ENCODE measurements at regions not wholly inside any gene's neighbourhood (a gene's known extent, or its start where the extent isn't known, plus 50 kb on each side); places are given as distances from the start of the nearest gene placed in this dataset.
A peak's percentile ranks its signal among the peaks of the same experiment; 100 is the strongest.

DNA sequence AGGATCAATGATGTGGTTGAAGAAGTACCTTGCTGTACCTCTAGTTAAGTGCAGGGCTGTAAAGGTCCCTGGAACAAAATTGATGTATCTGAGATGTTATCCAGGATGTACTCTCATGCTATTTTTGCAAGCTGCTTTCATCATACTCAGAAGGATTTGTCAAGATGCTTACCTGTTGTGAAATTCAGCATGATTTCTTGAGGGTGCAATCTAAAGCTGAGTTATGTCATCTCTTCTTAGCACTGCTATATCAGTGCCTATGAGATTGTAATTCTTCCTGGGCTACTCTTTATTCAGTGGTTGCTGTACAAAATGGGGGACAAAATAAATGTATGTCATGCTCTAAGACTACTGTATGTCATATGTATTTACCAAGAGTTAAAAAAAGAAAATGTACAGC is 340.7 kb upstream of the LMO3 start:
- no peaks in the 10 kb centered on the region for H3K9me3 ChIP-seq (ENCODE audit: control insufficient read depth, insufficient read depth, low read length)
- no peaks in the 10 kb centered on the region for H3F3A ChIP-seq (ENCODE audit: control insufficient read depth, insufficient read depth)
- H3K27me3 ChIP-seq (ENCODE audit: control insufficient read depth, low read length), result no peaks in the 10 kb centered on the region
- TF ChIP-seq EZH2phosphoT487 (IDR thresholded peaks at IDR 0.05; ENCODE audit: borderline replicate concordance, low read length), result no peak
- TF ChIP-seq, protein P1, sequence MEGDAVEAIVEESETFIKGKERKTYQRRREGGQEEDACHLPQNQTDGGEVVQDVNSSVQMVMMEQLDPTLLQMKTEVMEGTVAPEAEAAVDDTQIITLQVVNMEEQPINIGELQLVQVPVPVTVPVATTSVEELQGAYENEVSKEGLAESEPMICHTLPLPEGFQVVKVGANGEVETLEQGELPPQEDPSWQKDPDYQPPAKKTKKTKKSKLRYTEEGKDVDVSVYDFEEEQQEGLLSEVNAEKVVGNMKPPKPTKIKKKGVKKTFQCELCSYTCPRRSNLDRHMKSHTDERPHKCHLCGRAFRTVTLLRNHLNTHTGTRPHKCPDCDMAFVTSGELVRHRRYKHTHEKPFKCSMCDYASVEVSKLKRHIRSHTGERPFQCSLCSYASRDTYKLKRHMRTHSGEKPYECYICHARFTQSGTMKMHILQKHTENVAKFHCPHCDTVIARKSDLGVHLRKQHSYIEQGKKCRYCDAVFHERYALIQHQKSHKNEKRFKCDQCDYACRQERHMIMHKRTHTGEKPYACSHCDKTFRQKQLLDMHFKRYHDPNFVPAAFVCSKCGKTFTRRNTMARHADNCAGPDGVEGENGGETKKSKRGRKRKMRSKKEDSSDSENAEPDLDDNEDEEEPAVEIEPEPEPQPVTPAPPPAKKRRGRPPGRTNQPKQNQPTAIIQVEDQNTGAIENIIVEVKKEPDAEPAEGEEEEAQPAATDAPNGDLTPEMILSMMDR (IDR thresholded peaks at IDR 0.05; ENCODE audit: low read depth, low read length, poor library complexity, severe bottlenecking), result no peak
- no peaks in the 10 kb centered on the region for H3K36me3 ChIP-seq (ENCODE audit: control insufficient read depth, low read length)
- no peaks in the 10 kb centered on the region for H3K9me2 ChIP-seq (replicated peaks; ENCODE audit: control insufficient read depth, low read length)
- no peak overlapping the region for H3K4me3 ChIP-seq (ENCODE audit: low read length)
- no peaks in the 10 kb centered on the region for H3K79me2 ChIP-seq (ENCODE audit: control insufficient read depth, low read length)
- H3K4me1 ChIP-seq (ENCODE audit: control insufficient read depth, low read length), result no peaks in the 10 kb centered on the region
- H4K20me1 ChIP-seq (ENCODE audit: control insufficient read depth, insufficient read depth, low read depth, low read length), result no peaks in the 10 kb centered on the region
- H3K27ac ChIP-seq (ENCODE audit: low read depth, low read length), result no peak overlapping the region
- H3K4me2 ChIP-seq (ENCODE audit: low read length), result no peak overlapping the region

DNA sequence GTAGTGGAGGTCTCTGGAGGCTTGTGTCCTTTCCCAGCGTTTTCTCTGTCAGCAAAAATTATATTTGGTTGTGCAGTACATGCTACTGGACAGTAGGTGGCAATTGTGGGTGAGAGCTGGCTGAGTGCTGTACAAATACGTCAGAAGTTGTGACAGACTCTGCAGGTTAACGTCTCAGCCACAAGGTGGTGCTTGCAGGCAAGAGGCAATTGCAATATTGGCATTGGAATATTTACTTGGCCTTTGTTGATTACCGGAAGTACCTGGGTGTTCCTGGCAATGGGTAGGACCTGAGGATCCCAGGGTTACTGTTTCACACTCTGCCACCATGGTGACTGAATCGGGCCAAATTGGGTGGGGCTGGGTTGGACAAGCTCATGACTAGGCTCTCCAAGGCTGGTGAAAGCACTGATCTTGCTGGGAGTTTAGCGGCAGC is 333.9 kb upstream of the LMO3 start:
- TF ChIP-seq, protein P1 (IDR thresholded peaks at IDR 0.05; ENCODE audit: low read depth, low read length, poor library complexity, severe bottlenecking), result peak; percentile 98
- no peak for TF ChIP-seq EZH2phosphoT487 (IDR thresholded peaks at IDR 0.05; ENCODE audit: borderline replicate concordance, low read length)
- Histone ChIP-seq H3F3A (ENCODE audit: control insufficient read depth, insufficient read depth) (no peaks in the 10 kb centered on the region), H3K4me2 (ENCODE audit: low read length) (no peak overlapping the region), H3K27ac (ENCODE audit: low read depth, low read length) (no peak overlapping the region), H3K36me3 (ENCODE audit: control insufficient read depth, low read length) (no peaks in the 10 kb centered on the region), H3K9me2 (replicated peaks; ENCODE audit: control insufficient read depth, low read length) (no peaks in the 10 kb centered on the region), H3K4me1 (ENCODE audit: control insufficient read depth, low read length) (no peaks in the 10 kb centered on the region), H3K27me3 (ENCODE audit: control insufficient read depth, low read length) (no peaks in the 10 kb centered on the region), H3K79me2 (ENCODE audit: control insufficient read depth, low read length) (no peaks in the 10 kb centered on the region), H3K4me3 (ENCODE audit: low read length) (no peak overlapping the region), H4K20me1 (ENCODE audit: control insufficient read depth, insufficient read depth, low read depth, low read length) (no peaks in the 10 kb centered on the region), H3K9me3 (ENCODE audit: control insufficient read depth, insufficient read depth, low read length) (no peaks in the 10 kb centered on the region)

DNA sequence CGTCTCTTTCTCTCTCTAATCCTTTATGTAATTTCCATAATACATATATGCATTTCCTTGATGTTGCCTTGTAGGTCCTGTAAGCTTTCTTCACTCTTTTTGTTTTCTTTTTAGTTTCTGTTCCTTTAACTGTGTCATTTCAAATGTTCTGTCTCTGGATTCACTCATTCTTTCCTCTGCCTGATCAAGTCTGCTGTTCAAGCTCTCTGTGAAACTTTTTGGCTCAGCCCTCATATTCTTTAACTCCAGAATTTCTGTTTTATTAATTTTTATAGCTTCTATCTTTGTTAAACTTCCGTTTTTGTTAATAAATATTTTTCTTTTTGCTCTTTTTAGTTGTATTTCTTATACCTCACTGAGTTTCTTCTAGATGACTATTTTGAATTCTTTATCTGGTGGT is 321.3 kb upstream of the LMO3 start:
- H3K4me2 ChIP-seq (ENCODE audit: low read length), result no peak overlapping the region
- TF ChIP-seq, protein P1 (IDR thresholded peaks at IDR 0.05; ENCODE audit: low read depth, low read length, poor library complexity, severe bottlenecking), result no peak

DNA sequence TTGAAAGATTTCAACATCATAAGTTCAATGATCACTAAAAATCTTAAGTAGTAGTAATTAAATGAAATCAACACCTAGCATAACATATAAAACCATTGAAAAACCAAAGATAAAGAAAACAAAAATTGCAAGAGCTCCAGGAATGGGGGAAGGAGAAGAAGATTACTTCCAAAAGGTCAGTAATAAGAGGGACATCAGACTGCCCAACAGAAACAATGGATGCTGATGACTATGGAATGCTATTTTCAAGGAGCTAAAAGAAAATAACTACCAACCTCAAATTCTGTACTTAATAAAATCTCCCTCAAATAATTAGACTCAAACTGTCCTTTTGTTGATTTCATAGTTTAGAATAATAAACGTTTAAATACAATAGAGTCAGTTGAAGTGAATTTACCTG is 314.5 kb upstream of the LMO3 start:
- H3K4me3 ChIP-seq (ENCODE audit: low read length), result no peak overlapping the region
- H3K9me2 ChIP-seq (replicated peaks; ENCODE audit: control insufficient read depth, low read length), result no peaks in the 10 kb centered on the region
- H3K4me2 ChIP-seq (ENCODE audit: low read length), result no peak overlapping the region
- H3K79me2 ChIP-seq (ENCODE audit: control insufficient read depth, low read length), result no peaks in the 10 kb centered on the region
- no peak overlapping the region for H3K27ac ChIP-seq (ENCODE audit: low read depth, low read length)
- H3F3A ChIP-seq (ENCODE audit: control insufficient read depth, insufficient read depth), result no peaks in the 10 kb centered on the region
- H4K20me1 ChIP-seq (ENCODE audit: control insufficient read depth, insufficient read depth, low read depth, low read length), result no peaks in the 10 kb centered on the region
- no peaks in the 10 kb centered on the region for H3K36me3 ChIP-seq (ENCODE audit: control insufficient read depth, low read length)
- TF ChIP-seq, protein P1 (IDR thresholded peaks at IDR 0.05; ENCODE audit: low read depth, low read length, poor library complexity, severe bottlenecking), result no peak
- no peak for TF ChIP-seq EZH2phosphoT487 (IDR thresholded peaks at IDR 0.05; ENCODE audit: borderline replicate concordance, low read length)
- no peaks in the 10 kb centered on the region for H3K27me3 ChIP-seq (ENCODE audit: control insufficient read depth, low read length)
- H3K9me3 ChIP-seq (ENCODE audit: control insufficient read depth, insufficient read depth, low read length), result no peaks in the 10 kb centered on the region; the same call in 1 of the 2 replicates
- no peaks in the 10 kb centered on the region for H3K4me1 ChIP-seq (ENCODE audit: control insufficient read depth, low read length)

More for the DNA sequence above, 321.3 kb upstream of the LMO3 start:
- Histone ChIP-seq H3K27me3 (ENCODE audit: control insufficient read depth, low read length) (no peaks in the 10 kb centered on the region), H3K4me3 (ENCODE audit: low read length) (no peak overlapping the region), H3K36me3 (ENCODE audit: control insufficient read depth, low read length) (no peaks in the 10 kb centered on the region), H3K79me2 (ENCODE audit: control insufficient read depth, low read length) (no peaks in the 10 kb centered on the region), H3F3A (ENCODE audit: control insufficient read depth, insufficient read depth) (no peaks in the 10 kb centered on the region), H3K9me3 (ENCODE audit: control insufficient read depth, insufficient read depth, low read length) (peaks cover 3% of the 10 kb centered on the region; the same call in 1 of the 2 replicates), H3K4me1 (ENCODE audit: control insufficient read depth, low read length) (no peaks in the 10 kb centered on the region), H4K20me1 (ENCODE audit: control insufficient read depth, insufficient read depth, low read depth, low read length) (no peaks in the 10 kb centered on the region), H3K9me2 (replicated peaks; ENCODE audit: control insufficient read depth, low read length) (no peaks in the 10 kb centered on the region), H3K27ac (ENCODE audit: low read depth, low read length) (no peak overlapping the region)
